Skeletal muscle satellite cell (primary cell): ENCODE measurements at regions not wholly inside any gene's neighbourhood (a gene's known extent, or its start where the extent isn't known, plus 50 kb on each side); places are given as distances from the start of the nearest gene placed in this dataset.

Experiments
- H3K27me3 ChIP-seq: 2 replicates; pipeline ENCODE4 v1.7.0; 2013; ENCODE audit warnings: low read length; ENCODE audit not compliant: control insufficient read depth, insufficient read depth
- H3K36me3 ChIP-seq: 2 replicates; pipeline ENCODE4 v1.7.0; 2013; ENCODE audit warnings: mild to moderate bottlenecking, control low read depth, low read length; ENCODE audit not compliant: insufficient read depth
- H3K4me1 ChIP-seq: 2 replicates; pipeline ENCODE4 v1.7.0; 2013; ENCODE audit warnings: low read length; ENCODE audit not compliant: control insufficient read depth, insufficient read depth
- H3K4me2 ChIP-seq: 2 replicates; pipeline ENCODE4 v1.7.0; 2013; ENCODE audit warnings: mild to moderate bottlenecking, low read length
- H3K4me3 ChIP-seq: 2 replicates; pipeline ENCODE4 v1.7.0; 2013; ENCODE audit warnings: low read length
- H3K9ac ChIP-seq: 2 replicates; pipeline ENCODE4 v1.7.0; 2013; ENCODE audit warnings: mild to moderate bottlenecking, low read depth, low read length, moderate library complexity
- H3K9me3 ChIP-seq: replicated peaks from 2 replicates; pipeline ENCODE4 v1.7.0; 2013; ENCODE audit warnings: mild to moderate bottlenecking, control low read depth, low read length

DNA sequence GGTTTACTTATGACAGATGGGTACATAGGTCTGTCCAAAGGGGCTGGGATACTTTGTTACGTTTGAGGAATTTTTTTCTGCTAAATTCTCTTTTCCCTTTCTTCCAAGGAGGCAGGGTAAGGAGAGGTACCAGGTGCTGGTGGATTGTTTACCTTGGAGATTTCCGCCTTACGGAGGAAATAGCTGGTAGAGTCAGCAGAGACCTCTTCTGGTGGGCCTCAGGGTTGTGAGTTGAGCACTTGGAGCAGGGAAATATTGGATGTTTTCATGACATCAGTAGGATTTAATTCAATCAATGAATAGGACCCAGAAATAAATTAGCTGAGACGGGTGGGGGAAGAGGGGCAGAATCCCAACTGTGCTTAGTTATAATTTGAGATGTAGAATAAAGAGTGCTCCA lies 60.0 kb upstream of the TAF11L2 start:
- Histone ChIP-seq H3K4me3 (no peak overlapping the region), H3K9ac (no peak overlapping the region), H3K9me3 (no peaks in the 10 kb centered on the region), H3K4me2 (no peak overlapping the region), H3K36me3 (no peaks in the 10 kb centered on the region), H3K27me3 (peaks cover 7% of the 10 kb centered on the region), H3K4me1 (no peaks in the 10 kb centered on the region)

DNA sequence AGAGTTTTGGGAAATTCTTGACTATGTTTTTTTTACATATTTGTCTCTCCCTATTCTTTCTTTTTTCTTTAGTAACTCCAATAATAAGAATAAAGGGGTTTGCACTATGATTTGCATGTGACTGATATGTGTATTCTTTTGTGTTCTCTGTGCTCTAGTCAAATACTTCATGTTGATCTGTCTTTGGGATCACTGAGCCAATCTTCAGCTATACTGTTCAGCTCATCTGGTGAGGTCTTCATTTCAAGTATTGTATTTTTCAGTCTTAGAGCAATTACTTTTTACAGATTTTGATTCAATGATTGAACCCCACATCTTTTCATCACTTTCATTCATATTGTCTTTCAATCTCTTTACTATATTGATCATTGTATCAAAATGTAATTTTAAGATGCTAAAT lies 58.1 kb upstream of the TAF11L2 start:
- Histone ChIP-seq H3K36me3 (no peaks in the 10 kb centered on the region), H3K9ac (no peak overlapping the region), H3K9me3 (no peaks in the 10 kb centered on the region), H3K4me2 (no peak overlapping the region), H3K27me3 (peaks cover 10% of the 10 kb centered on the region), H3K4me3 (no peak overlapping the region), H3K4me1 (no peaks in the 10 kb centered on the region)

DNA sequence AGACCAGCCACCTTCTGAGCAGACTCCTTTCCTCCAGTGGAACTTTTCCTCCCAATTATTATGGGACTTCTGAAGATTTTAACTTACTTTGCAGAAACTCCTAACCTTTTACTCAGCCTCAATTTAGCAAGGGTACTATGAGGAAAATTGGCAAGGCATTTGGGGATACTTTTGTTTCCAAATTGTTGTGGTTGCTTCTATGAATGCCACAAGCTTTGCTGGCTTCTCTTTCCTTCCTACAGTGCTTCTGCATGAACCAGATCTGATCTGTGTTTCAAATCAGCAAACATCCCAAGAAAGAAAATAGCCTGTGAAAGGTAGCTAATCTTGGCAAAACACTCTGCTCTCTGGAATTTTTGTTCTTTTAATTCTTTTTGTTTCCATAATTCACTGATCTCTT lies 57.3 kb upstream of the TAF11L2 start:
- no peaks in the 10 kb centered on the region for H3K36me3 ChIP-seq
- no peak overlapping the region for H3K4me2 ChIP-seq
- no peaks in the 10 kb centered on the region for H3K4me1 ChIP-seq
- H3K4me3 ChIP-seq = no peak overlapping the region
- H3K27me3 ChIP-seq = peaks cover 14% of the 10 kb centered on the region
- no peak overlapping the region for H3K9ac ChIP-seq
- no peaks in the 10 kb centered on the region for H3K9me3 ChIP-seq

DNA sequence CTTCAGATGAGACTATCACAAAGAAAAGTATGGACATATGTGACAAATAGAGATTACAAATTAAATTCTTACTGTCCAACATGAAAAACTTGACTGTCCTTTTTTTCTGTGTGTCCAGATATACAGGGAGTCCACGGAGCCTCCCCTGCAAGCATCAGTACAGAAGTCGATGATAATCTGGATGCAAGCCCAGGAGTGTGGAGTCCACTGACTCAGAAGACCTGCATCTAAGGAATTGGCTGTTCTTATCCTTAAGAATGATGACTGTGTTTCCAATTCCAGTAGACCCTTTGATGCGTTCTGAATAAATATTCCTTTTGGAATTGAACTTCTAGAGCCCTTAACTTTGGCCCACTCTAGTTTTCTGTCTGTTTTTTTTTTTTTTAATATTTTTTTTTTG lies 56.7 kb upstream of the TAF11L2 start:
- no peaks in the 10 kb centered on the region for H3K4me1 ChIP-seq
- no peak overlapping the region for H3K4me2 ChIP-seq
- H3K4me3 ChIP-seq = no peak overlapping the region
- H3K36me3 ChIP-seq = no peaks in the 10 kb centered on the region
- H3K27me3 ChIP-seq = peaks cover 10% of the 10 kb centered on the region
- no peaks in the 10 kb centered on the region for H3K9me3 ChIP-seq
- no peak overlapping the region for H3K9ac ChIP-seq

DNA sequence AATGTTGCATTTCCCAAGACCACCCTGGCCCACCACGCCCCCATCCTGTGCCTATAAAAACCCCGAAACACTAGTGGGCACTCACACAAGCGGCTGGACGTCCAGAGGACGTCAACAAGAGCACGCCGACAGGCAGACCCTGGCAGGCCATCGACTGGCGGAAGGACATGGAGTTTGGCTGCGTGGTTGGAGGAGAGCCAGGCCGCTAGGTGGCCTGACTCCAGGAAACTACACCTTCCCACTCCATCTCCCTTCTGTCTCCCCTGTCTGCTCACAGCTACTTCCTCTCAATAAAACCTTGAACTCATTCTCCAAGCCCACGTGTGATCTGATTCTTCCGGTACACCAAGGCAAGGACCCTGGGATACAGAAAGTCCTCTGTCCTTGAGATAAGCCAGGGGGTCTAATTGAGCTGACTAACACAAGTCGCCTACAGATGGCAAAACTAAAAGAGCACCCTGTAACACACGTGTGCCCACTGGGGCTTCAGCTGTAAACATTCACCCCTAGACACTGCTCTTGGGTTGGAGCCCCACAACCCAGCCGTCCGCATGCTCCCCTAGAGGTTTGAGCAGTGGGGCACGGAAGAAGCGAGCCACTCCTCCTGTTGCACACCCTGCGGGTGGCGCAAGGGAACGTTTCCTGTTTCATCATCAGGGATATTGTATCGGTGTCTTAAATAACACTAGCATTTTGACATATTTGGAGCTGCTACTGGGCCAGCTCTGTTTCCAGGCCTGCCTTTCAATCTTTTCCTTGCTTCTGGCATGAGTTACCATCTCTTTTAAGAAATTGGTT lies 54.5 kb upstream of the TAF11L2 start:
- peaks cover 13% of the 10 kb centered on the region for H3K27me3 ChIP-seq
- no peaks in the 10 kb centered on the region for H3K36me3 ChIP-seq
- no peaks in the 10 kb centered on the region for H3K4me1 ChIP-seq
- H3K4me3 ChIP-seq = no peak overlapping the region
- no peak overlapping the region for H3K9ac ChIP-seq
- no peaks in the 10 kb centered on the region for H3K9me3 ChIP-seq
- no peak overlapping the region for H3K4me2 ChIP-seq

DNA sequence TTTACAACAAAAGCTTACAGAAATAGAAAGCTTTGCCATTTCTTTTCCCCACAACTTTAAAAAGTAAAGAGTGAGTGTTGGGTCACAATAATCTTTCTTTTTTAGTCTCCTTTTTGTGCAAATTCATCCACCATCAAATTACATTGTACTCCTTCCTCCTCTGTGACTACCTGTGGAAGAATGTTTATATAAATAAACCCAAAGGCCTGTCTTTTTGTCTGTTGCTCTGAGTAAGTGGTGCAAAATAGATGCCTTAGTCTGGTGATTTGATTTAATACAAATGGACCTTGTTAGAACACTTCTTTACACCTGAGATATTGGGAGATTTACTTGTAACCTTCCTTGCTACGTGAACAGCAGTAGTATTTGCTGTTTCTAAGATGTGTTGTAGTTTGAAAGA lies 53.5 kb upstream of the TAF11L2 start:
- Histone ChIP-seq H3K9me3 (no peaks in the 10 kb centered on the region), H3K9ac (no peak overlapping the region), H3K4me2 (no peak overlapping the region), H3K4me3 (no peak overlapping the region), H3K4me1 (no peaks in the 10 kb centered on the region), H3K27me3 (peaks cover 13% of the 10 kb centered on the region), H3K36me3 (no peaks in the 10 kb centered on the region)

DNA sequence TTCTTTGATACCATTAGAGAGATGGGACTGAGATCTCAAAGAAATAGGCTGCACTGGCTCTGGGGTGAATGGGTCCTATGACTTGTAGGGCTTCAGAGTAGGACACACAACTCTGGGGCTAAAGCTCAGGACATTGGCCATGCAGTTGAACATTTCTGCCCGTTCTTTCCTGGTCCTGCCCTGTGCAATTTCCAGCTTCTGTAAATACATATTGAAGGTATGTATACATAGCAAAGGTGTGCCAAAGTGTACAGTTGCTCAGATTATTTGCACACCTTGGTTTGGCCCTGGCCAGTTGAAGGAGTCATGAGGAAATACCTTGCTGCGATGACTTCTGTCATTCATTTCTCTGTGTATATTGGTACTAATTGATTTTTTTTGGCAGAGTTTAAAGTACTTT lies 52.8 kb upstream of the TAF11L2 start:
- Histone ChIP-seq H3K27me3 (peaks cover 13% of the 10 kb centered on the region), H3K4me2 (no peak overlapping the region), H3K9ac (no peak overlapping the region), H3K4me3 (no peak overlapping the region), H3K4me1 (no peaks in the 10 kb centered on the region), H3K36me3 (no peaks in the 10 kb centered on the region), H3K9me3 (no peaks in the 10 kb centered on the region)
